ENCODE measurements at regions not wholly inside any gene's neighbourhood (a gene's known extent, or its start where the extent isn't known, plus 50 kb on each side); places are given as distances from the start of the nearest gene placed in this dataset.

DNA sequence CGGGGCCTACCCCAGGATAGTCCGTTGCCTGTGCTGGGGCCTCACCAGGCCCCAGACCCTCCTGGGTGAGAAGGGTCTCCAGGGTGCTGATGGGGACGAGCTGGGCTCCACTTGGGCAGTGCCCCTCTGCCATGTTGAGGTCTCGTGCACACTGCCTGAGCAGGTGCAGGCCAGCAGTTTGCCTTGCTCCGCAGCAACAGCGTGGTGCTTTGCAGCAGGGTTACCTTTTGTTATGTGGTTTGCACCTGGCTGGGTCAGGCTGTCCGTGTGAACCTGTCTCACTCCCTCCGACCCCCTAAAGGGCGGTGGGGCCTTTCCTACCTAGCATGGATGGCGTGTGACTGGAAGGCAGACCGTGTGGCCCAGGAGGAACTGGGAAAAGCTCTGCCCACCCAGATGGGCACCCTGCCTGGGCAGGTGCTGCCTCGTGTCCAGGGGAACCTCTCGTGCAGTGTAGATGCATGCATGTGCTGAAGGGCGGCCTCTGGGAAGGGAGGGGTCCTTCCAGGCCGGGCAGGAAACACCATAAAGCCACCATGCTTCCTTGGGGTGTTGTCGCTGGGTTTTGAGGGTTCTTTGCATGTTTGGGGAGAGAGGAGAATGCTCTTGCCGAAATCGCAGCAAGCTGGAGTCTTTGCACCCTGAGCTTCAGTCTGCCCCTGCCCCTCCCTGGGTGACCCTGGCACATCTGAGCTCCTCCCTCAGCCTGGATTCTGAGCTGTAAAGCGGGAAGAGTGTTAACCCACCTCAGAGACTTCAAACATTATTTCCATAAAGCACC is 75.4 kb upstream of the PPARA start:
- Histone ChIP-seq H3K27me3 (replicated peaks; ENCODE audit: insufficient read depth) (no peaks in the 10 kb centered on the region), H3K9me3 (no peaks in the 10 kb centered on the region), H3K36me3 (no peaks in the 10 kb centered on the region), H3K4me1 (ENCODE audit: control insufficient read depth in 1 of 2, low read depth in 2 of 2) (peaks cover 24 to 60% of the 10 kb centered on the region in 2 donors), H3K4me3 (peak overlapping the region; percentile 86), H3K27ac (peak overlapping the region; percentile 96 to 98)
- DNase-seq (ENCODE audit: low spot score) (no peak), ATAC-seq (ENCODE audit: insufficient number of reproducible peaks, low FRiP score, low read depth) (no peak)
- TF ChIP-seq, protein P1, sequence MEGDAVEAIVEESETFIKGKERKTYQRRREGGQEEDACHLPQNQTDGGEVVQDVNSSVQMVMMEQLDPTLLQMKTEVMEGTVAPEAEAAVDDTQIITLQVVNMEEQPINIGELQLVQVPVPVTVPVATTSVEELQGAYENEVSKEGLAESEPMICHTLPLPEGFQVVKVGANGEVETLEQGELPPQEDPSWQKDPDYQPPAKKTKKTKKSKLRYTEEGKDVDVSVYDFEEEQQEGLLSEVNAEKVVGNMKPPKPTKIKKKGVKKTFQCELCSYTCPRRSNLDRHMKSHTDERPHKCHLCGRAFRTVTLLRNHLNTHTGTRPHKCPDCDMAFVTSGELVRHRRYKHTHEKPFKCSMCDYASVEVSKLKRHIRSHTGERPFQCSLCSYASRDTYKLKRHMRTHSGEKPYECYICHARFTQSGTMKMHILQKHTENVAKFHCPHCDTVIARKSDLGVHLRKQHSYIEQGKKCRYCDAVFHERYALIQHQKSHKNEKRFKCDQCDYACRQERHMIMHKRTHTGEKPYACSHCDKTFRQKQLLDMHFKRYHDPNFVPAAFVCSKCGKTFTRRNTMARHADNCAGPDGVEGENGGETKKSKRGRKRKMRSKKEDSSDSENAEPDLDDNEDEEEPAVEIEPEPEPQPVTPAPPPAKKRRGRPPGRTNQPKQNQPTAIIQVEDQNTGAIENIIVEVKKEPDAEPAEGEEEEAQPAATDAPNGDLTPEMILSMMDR (IDR thresholded peaks at IDR 0.05), result no peak

GRCh38 chr22:46075764-46076531 is 74.4 kb upstream of the PPARA start:
- DNase-seq (ENCODE audit: low spot score), result no peak
- peak overlapping the region; percentile 86 for H3K4me3 ChIP-seq

GRCh38 chr22:46076651-46077339 is 73.5 kb upstream of the PPARA start:
- peak overlapping the region; percentile 86 for H3K4me3 ChIP-seq
- ATAC-seq (ENCODE audit: insufficient number of reproducible peaks, low FRiP score, low read depth), result no peak

More at GRCh38 chr22:46075764-46076531, 74.4 kb upstream of the PPARA start:
- Histone ChIP-seq H3K36me3 (no peaks in the 10 kb centered on the region), H3K27ac (peak overlapping the region; percentile 96 to 98), H3K4me1 (ENCODE audit: control insufficient read depth in 1 of 2, low read depth in 2 of 2) (peaks cover 24 to 60% of the 10 kb centered on the region in 2 donors), H3K9me3 (no peaks in the 10 kb centered on the region), H3K27me3 (replicated peaks; ENCODE audit: insufficient read depth) (no peaks in the 10 kb centered on the region)
- TF ChIP-seq, protein P1 (IDR thresholded peaks at IDR 0.05), result no peak
- no peak for ATAC-seq (ENCODE audit: insufficient number of reproducible peaks, low FRiP score, low read depth)

DNA sequence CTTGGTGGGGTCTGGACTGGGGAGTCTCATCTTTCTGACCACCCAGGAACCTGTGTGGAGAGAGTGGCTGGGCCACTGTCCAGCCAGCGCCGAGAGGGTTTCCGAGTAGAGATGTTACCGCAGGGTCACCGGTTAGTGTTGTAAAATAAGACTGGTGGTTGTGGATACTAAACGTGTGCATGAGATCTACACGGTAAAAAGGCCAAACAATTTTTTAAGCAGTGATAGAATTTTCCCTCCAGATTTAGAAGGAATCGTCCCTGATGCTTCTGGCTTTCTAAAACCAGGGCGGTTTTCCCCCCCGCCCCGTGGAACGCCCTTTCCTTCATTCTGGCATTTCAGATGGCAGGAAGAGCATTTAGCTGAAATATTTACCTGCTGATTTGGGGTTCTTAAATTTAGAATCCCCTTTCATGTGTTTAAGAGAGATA is 72.6 kb upstream of the PPARA start:
- H3K9me3 ChIP-seq, result no peaks in the 10 kb centered on the region
- TF ChIP-seq, protein P1 (IDR thresholded peaks at IDR 0.05), result no peak
- DNase-seq (ENCODE audit: low spot score) (no peak), ATAC-seq (ENCODE audit: insufficient number of reproducible peaks, low FRiP score, low read depth) (no peak)
- peaks cover 31 to 75% of the 10 kb centered on the region in 2 donors for H3K4me1 ChIP-seq (ENCODE audit: control insufficient read depth in 1 of 2, low read depth in 2 of 2)
- H3K36me3 ChIP-seq, result no peaks in the 10 kb centered on the region
- peak overlapping the region; percentile 96 to 98 for H3K27ac ChIP-seq
- H3K4me3 ChIP-seq, result peak overlapping the region; percentile 86
- H3K27me3 ChIP-seq (replicated peaks; ENCODE audit: insufficient read depth), result no peaks in the 10 kb centered on the region

More at GRCh38 chr22:46076651-46077339, 73.5 kb upstream of the PPARA start:
- TF ChIP-seq, protein P1 (IDR thresholded peaks at IDR 0.05), result no peak
- Histone ChIP-seq H3K9me3 (no peaks in the 10 kb centered on the region), H3K4me1 (ENCODE audit: control insufficient read depth in 1 of 2, low read depth in 2 of 2) (peaks cover 24 to 66% of the 10 kb centered on the region in 2 donors), H3K27me3 (replicated peaks; ENCODE audit: insufficient read depth) (no peaks in the 10 kb centered on the region), H3K36me3 (no peaks in the 10 kb centered on the region), H3K27ac (peak overlapping the region; percentile 96 to 98)
- DNase-seq (ENCODE audit: low spot score), result no peak

Data from thoracic aorta (tissue), 2 donors.